SK-N-SH (cell line): ENCODE measurements at regions not wholly inside any gene's neighbourhood (a gene's known extent, or its start where the extent isn't known, plus 50 kb on each side); places are given as distances from the start of the nearest gene placed in this dataset.
A peak's percentile ranks its signal among the peaks of the same experiment; 100 is the strongest.

Source experiments
- CTCF ChIA-PET: fragments of 300-600, 350-600 bp; formaldehyde crosslinking; extraction: SDS; loops from one replicate; lab custom pipeline; 2021; lab: Yijun Ruan, JAX
- POLR2A ChIA-PET: fragments of 350-600 bp; sonication (Branson Sonifier 250); formaldehyde crosslinking; extraction: SDS; loops from one replicate; lab custom pipeline; 2020; ENCODE audit warnings: antibody characterized with exemption, inconsistent platforms; lab: Yijun Ruan, JAX
- DNase-seq: peaks from one replicate; pipeline ENCODE4 v3.0.0; 2012
- H2AFZ ChIP-seq: fragments of 200-600 bp; sonication (generic); 2 replicates; pipeline ENCODE4 v1.8.1; 2016; ENCODE audit warnings: antibody characterized with exemption, mild to moderate bottlenecking, low read depth
- H3F3A ChIP-seq: fragments of 200-600 bp; sonication (generic); replicated peaks from 2 replicates; pipeline ENCODE3; 2016; ENCODE audit warnings: antibody characterized with exemption, mild to moderate bottlenecking; ENCODE audit not compliant: insufficient read depth
- H3K27ac ChIP-seq, 2 experiments: fragments of 200-500 bp in 1 of 2; fragments of 200-600 bp in 1 of 2; sonication (Bioruptor generic) in 1 of 2; sonication (generic), shearing (Covaris generic) in 1 of 2; 2 replicates each; pipeline versions ENCODE4 v1.5.1 to v1.6.1; 2014 to 2016; ENCODE audit warnings: low read depth in 2 of 2, inconsistent platforms in 1 of 2, low read length in 1 of 2, mild to moderate bottlenecking in 1 of 2, mixed read lengths in 1 of 2
- H3K27me3 ChIP-seq: fragments of 200-600 bp; sonication (generic), shearing (Covaris generic); 2 replicates; pipeline ENCODE4 v1.6.1; 2016; ENCODE audit warnings: mixed run types; ENCODE audit not compliant: insufficient read depth
- H3K36me3 ChIP-seq, 2 experiments: fragments of 200-500 bp in 1 of 2; fragments of 200-600 bp in 1 of 2; sonication (Bioruptor generic) in 1 of 2; sonication (generic) in 1 of 2; replicated peaks in 1 of 2; 2 replicates each; pipeline versions ENCODE3 to v1.5.1; 2014 to 2016; ENCODE audit warnings: low read length in 1 of 2, mild to moderate bottlenecking in 1 of 2; ENCODE audit not compliant: insufficient read depth in 2 of 2, control insufficient read depth in 1 of 2
- H3K4me1 ChIP-seq, 2 experiments: fragments of 200-500 bp in 1 of 2; fragments of 200-600 bp in 1 of 2; sonication (Bioruptor generic) in 1 of 2; sonication (generic), shearing (Covaris generic) in 1 of 2; 2 replicates each; pipeline versions ENCODE4 v1.5.1 to v1.6.1; 2014 to 2016; ENCODE audit warnings: low read depth in 1 of 2, low read length in 1 of 2, mixed run types in 1 of 2; ENCODE audit not compliant: insufficient read depth in 2 of 2, control insufficient read depth in 1 of 2
- H3K4me2 ChIP-seq: fragments of 200-600 bp; sonication (generic), shearing (Covaris generic); 2 replicates; pipeline ENCODE4 v1.6.1; 2017; ENCODE audit warnings: mixed run types
- H3K4me3 ChIP-seq, 2 experiments: fragments of 200-500 bp in 1 of 2; fragments of 200-600 bp in 1 of 2; sonication (Bioruptor generic) in 1 of 2; sonication (generic), shearing (Covaris generic) in 1 of 2; 2 replicates each; pipeline versions ENCODE4 v1.5.1 to v1.8.1; 2014 to 2016; ENCODE audit warnings: low read depth in 2 of 2, inconsistent platforms in 1 of 2, low read length in 1 of 2, mild to moderate bottlenecking in 1 of 2, mixed read lengths in 1 of 2, moderate library complexity in 1 of 2
- H3K79me2 ChIP-seq: fragments of 200-600 bp; sonication (generic); 2 replicates; pipeline ENCODE4 v1.8.1; 2017; ENCODE audit warnings: mild to moderate bottlenecking; ENCODE audit not compliant: insufficient read depth
- H3K9ac ChIP-seq: fragments of 200-600 bp; sonication (generic); 2 replicates; pipeline ENCODE4 v1.6.1; 2017; ENCODE audit warnings: mixed run types
- H3K9me2 ChIP-seq: fragments of 200-600 bp; sonication (generic); 2 replicates; pipeline ENCODE4 v1.6.1; 2017; ENCODE audit warnings: mixed run types
- H3K9me3 ChIP-seq: fragments of 200-600 bp; sonication (generic); 2 replicates; pipeline ENCODE4 v1.6.1; 2017; ENCODE audit warnings: mixed run types, mild to moderate bottlenecking, moderate library complexity
- H4K20me1 ChIP-seq: fragments of 200-600 bp; sonication (generic); 2 replicates; pipeline ENCODE4 v1.6.1; 2017; ENCODE audit warnings: mild to moderate bottlenecking, mixed run types; ENCODE audit not compliant: insufficient read depth
- CHD2 ChIP-seq: fragments of 150-350 bp; IDR thresholded peaks from 2 replicates; pipeline ENCODE4 v1.6.1; 2018; ENCODE audit warnings: low read length; ENCODE audit not compliant: partially characterized antibody
- ELF1 ChIP-seq: IDR thresholded peaks from 2 replicates; pipeline ENCODE4 v1.4.0; 2012
- EZH2phosphoT487 ChIP-seq: fragments of 200-600 bp; sonication (generic); IDR thresholded peaks from 2 replicates; pipeline ENCODE4 v1.6.1; 2017; ENCODE audit warnings: low read depth, mixed run types, mild to moderate bottlenecking, antibody characterized with exemption, moderate library complexity, borderline replicate concordance
- FOSL2 ChIP-seq: IDR thresholded peaks from 2 replicates; pipeline ENCODE4 v1.4.0; 2012; ENCODE audit warnings: low read depth, mild to moderate bottlenecking, moderate library complexity, borderline replicate concordance
- FOXJ3 ChIP-seq: sonication (generic); formaldehyde crosslinking; IDR thresholded peaks from 2 replicates; pipeline ENCODE4 v1.5.1; 2020; ENCODE audit warnings: mild to moderate bottlenecking, missing genetic modification reagents
- FOXM1 ChIP-seq: IDR thresholded peaks from 2 replicates; pipeline ENCODE4 v1.4.0; 2012; ENCODE audit warnings: low read depth, mild to moderate bottlenecking
- GABPA ChIP-seq: IDR thresholded peaks from 2 replicates; pipeline ENCODE4 v1.4.0; 2012; ENCODE audit warnings: low read depth, mild to moderate bottlenecking
- GATA2 ChIP-seq: sonication (generic); formaldehyde crosslinking; IDR thresholded peaks from 2 replicates; pipeline ENCODE4 v1.5.0; 2020; ENCODE audit warnings: mild to moderate bottlenecking, missing genetic modification reagents
- JUND ChIP-seq: IDR thresholded peaks from 2 replicates; pipeline ENCODE4 v1.4.0; 2012
- MAX ChIP-seq: IDR thresholded peaks from 2 replicates; pipeline ENCODE4 v1.4.0; 2012; ENCODE audit warnings: low read depth
- MEF2A ChIP-seq: IDR thresholded peaks from 2 replicates; pipeline ENCODE4 v1.4.0; 2012; ENCODE audit warnings: low read depth, borderline replicate concordance
- NFIC ChIP-seq: IDR thresholded peaks from 2 replicates; pipeline ENCODE4 v1.4.0; 2012; ENCODE audit warnings: borderline replicate concordance
- PBX3 ChIP-seq: IDR thresholded peaks from 2 replicates; pipeline ENCODE4; 2012
- POLR2AphosphoS5 ChIP-seq: IDR thresholded peaks from 2 replicates; pipeline ENCODE4 v1.6.1; 2012; ENCODE audit warnings: low read depth, low read length
- RAD21 ChIP-seq: IDR thresholded peaks from 2 replicates; pipeline ENCODE4 v1.6.1; 2012; ENCODE audit warnings: mild to moderate bottlenecking, low read length
- RCOR1 ChIP-seq: fragments of 150-350 bp; IDR thresholded peaks from 2 replicates; pipeline ENCODE4 v1.6.1; 2017; ENCODE audit warnings: antibody characterized with exemption, low read length
- REST ChIP-seq: IDR thresholded peaks from 2 replicates; pipeline ENCODE4 v1.6.1; 2012; ENCODE audit warnings: mild to moderate bottlenecking, low read depth, low read length, moderate library complexity
- RFX5 ChIP-seq: IDR thresholded peaks from 2 replicates; pipeline ENCODE4 v1.6.1; 2012; ENCODE audit warnings: mild to moderate bottlenecking, improper control_type of control experiment, low read length
- RXRA ChIP-seq: IDR thresholded peaks from 2 replicates; pipeline ENCODE4 v1.4.0; 2012; ENCODE audit warnings: low read depth, mild to moderate bottlenecking, borderline replicate concordance
- TAF1 ChIP-seq: IDR thresholded peaks from 2 replicates; pipeline ENCODE4 v1.6.1; 2012; ENCODE audit warnings: low read depth, mild to moderate bottlenecking, low read length, moderate library complexity, borderline replicate concordance
- TCF12 ChIP-seq: IDR thresholded peaks from 2 replicates; pipeline ENCODE4 v1.4.0; 2012
- USF1 ChIP-seq: IDR thresholded peaks from 2 replicates; pipeline ENCODE4 v1.4.0; 2012; ENCODE audit warnings: low read depth, borderline replicate concordance
- ZBTB33 ChIP-seq: IDR thresholded peaks from 2 replicates; pipeline ENCODE4 v1.4.0; 2012; ENCODE audit warnings: low read depth, borderline replicate concordance
- WGBS: methylation state at CpG from one replicate; pipeline ENCODE4 v1.1.6; 2017; ENCODE audit warnings: low lambda C conversion rate; 5-methylcytosine and 5-hydroxymethylcytosine counted together

GRCh38 chr2:82796132-82796531 is 1662.9 kb downstream of the SUCLG1 start:
- no peaks in the 10 kb centered on the region for H3K27me3 ChIP-seq
- H3K4me3 ChIP-seq: 0 out of 4 replicates have a peak overlapping the region, but pooled peaks of 1 of the 2 experiments have one; percentile 0
- no peaks in the 10 kb centered on the region for H3K36me3 ChIP-seq
- peaks cover 14% of the 10 kb centered on the region for H3F3A ChIP-seq
- CTCF ChIA-PET: no interaction called here
- no peaks in the 10 kb centered on the region for H3K79me2 ChIP-seq
- no peak overlapping the region for H2AFZ ChIP-seq
- no peaks in the 10 kb centered on the region for H4K20me1 ChIP-seq
- H3K27ac ChIP-seq: peak overlapping the region in 1 of 2 experiments; percentile 58; a peak in 2 of 4 replicates
- H3K4me1 ChIP-seq: no peaks in the 10 kb centered on the region
- 9% methylated on average over 1 of the region's 1 CpG for WGBS
- H3K9ac ChIP-seq: no peak overlapping the region
- peak overlapping the region; percentile 19; the same call in 1 of the 2 replicates for H3K4me2 ChIP-seq
- no peaks in the 10 kb centered on the region; the same call in 1 of the 2 replicates for H3K9me3 ChIP-seq
- DNase-seq: no peak
- TF ChIP-seq RCOR1 (no peak), FOSL2 (no peak), FOXJ3 (CRISPR knock-in tag) (no peak), EZH2phosphoT487 (no peak), ZBTB33 (no peak), RAD21 (no peak), TAF1 (no peak), POLR2AphosphoS5 (no peak), MEF2A (no peak), CHD2 (no peak), NFIC (no peak), GABPA (no peak), FOXM1 (no peak), USF1 (no peak), PBX3 (no peak)
- TF ChIP-seq, all 33 proteins: peak for 0
- no peaks in the 10 kb centered on the region for H3K9me2 ChIP-seq
- POLR2A ChIA-PET: no interaction called here

- Histone ChIP-seq H3K4me1 (no peaks in the 10 kb centered on the region), H3K27ac (peak overlapping the region in 1 of 2 experiments; percentile 58; a peak in 1 of 4 replicates), H3K79me2 (no peaks in the 10 kb centered on the region), H4K20me1 (no peaks in the 10 kb centered on the region), H3K9ac (no peak overlapping the region; the same call in 1 of the 2 replicates), H2AFZ (no peak overlapping the region), H3K27me3 (no peaks in the 10 kb centered on the region), H3F3A (peaks cover 14% of the 10 kb centered on the region), H3K9me3 (no peaks in the 10 kb centered on the region), H3K9me2 (no peaks in the 10 kb centered on the region), H3K36me3 (no peaks in the 10 kb centered on the region), H3K4me2 (peak overlapping the region; percentile 19; the same call in 1 of the 2 replicates), H3K4me3 (0 out of 4 replicates have a peak overlapping the region, but pooled peaks of 1 of the 2 experiments have one; percentile 0)
- DNase-seq: no peak
- 23% methylated on average over 3 of the region's 3 CpGs for WGBS
- ChIA-PET POLR2A (no interaction called here), CTCF (no interaction called here)
- no peak for TF ChIP-seq RFX5
- no peak for TF ChIP-seq CHD2
- TF ChIP-seq REST: no peak
- TF ChIP-seq ELF1: no peak
- TF ChIP-seq TCF12: no peak
- peak; percentile 49; the same call in 1 of the 2 replicates for TF ChIP-seq JUND
- TF ChIP-seq FOSL2: peak; percentile 22; the same call in 1 of the 2 replicates
- no peak for TF ChIP-seq MAX
- no peak for TF ChIP-seq GATA2
- TF ChIP-seq RXRA: peak; percentile 78
- no peak for TF ChIP-seq FOXM1
- TF ChIP-seq EZH2phosphoT487: no peak
These were observed 1663.6 kb downstream of the SUCLG1 start for GRCh38 chr2:82795446-82795845.
